H1 (cell line): ENCODE measurements at regions not wholly inside any gene's neighbourhood (a gene's known extent, or its start where the extent isn't known, plus 50 kb on each side); places are given as distances from the start of the nearest gene placed in this dataset.

Experiments
- CTCF ChIA-PET: fragments of 300-600 bp; sonication (Branson Sonifier 250); formaldehyde crosslinking; loops from one replicate; lab custom pipeline; 2021; ENCODE audit not compliant: partially characterized antibody; lab: Charles Lee
- POLR2A ChIA-PET: fragments of 300-600 bp; sonication (Branson Sonifier 250); formaldehyde crosslinking; loops from one replicate; lab custom pipeline; 2021; ENCODE audit warnings: inconsistent platforms; ENCODE audit not compliant: partially characterized antibody; lab: Charles Lee
- DNase-seq, 2 experiments: peaks; one replicate each; pipeline versions ENCODE4 v3.0.0 to v3.0.0-alpha.2; 2010 to 2022; ENCODE audit warnings: low spot score in 2 of 2, low read depth in 1 of 2, mixed read lengths in 1 of 2
- FAIRE-seq: peaks from 2 replicates; lab custom pipeline; 2011; peaks lifted over from hg19 to GRCh38; lab: Jason Lieb, UNC
- H2AFZ ChIP-seq: 2 replicates; pipeline ENCODE4 v1.8.1; 2012; ENCODE audit warnings: low read length, inconsistent platforms
- H2AK5ac ChIP-seq: 2 replicates; pipeline ENCODE4 v1.6.1; 2013; ENCODE audit warnings: low read depth, low read length
- H2BK120ac ChIP-seq: replicated peaks from 2 replicates; pipeline ENCODE3; 2013; ENCODE audit warnings: low read depth, low read length, inconsistent platforms
- H2BK12ac ChIP-seq: 2 replicates; pipeline ENCODE4 v1.6.1; 2013; ENCODE audit warnings: low read depth, low read length
- H2BK15ac ChIP-seq: 2 replicates; pipeline ENCODE4 v1.6.1; 2013; ENCODE audit warnings: low read length
- H2BK20ac ChIP-seq: 2 replicates; pipeline ENCODE4 v1.6.1; 2013; ENCODE audit warnings: low read length
- H2BK5ac ChIP-seq: 2 replicates; pipeline ENCODE4 v1.6.1; 2013; ENCODE audit warnings: low read depth, low read length
- H3K14ac ChIP-seq: 2 replicates; pipeline ENCODE4 v1.6.1; 2013; ENCODE audit warnings: inconsistent platforms; ENCODE audit not compliant: insufficient read length
- H3K18ac ChIP-seq: 2 replicates; pipeline ENCODE4 v1.6.1; 2013; ENCODE audit warnings: low read length; ENCODE audit errors: extremely low read depth
- H3K23ac ChIP-seq: 2 replicates; pipeline ENCODE4 v1.6.1; 2013; ENCODE audit warnings: inconsistent platforms; ENCODE audit not compliant: insufficient read length
- H3K23me2 ChIP-seq: 2 replicates; pipeline ENCODE4 v1.6.1; 2013; ENCODE audit warnings: low read depth, low read length
- H3K27ac ChIP-seq: 2 replicates; pipeline ENCODE4 v1.6.1; 2011; ENCODE audit warnings: low read depth, low read length, inconsistent platforms
- H3K27me3 ChIP-seq, 4 experiments: replicated peaks in 1 of 4; 1 replicate in 1 of 4; 2 replicates in 3 of 4; pipeline versions ENCODE4 v1.6.1 to v1.8.1; 2011 to 2013; ENCODE audit warnings: low read length in 3 of 4, mild to moderate bottlenecking in 3 of 4, inconsistent platforms in 2 of 4, mixed read lengths in 2 of 4, moderate library complexity in 1 of 4; ENCODE audit not compliant: control insufficient read depth in 3 of 4, insufficient read depth in 3 of 4; ENCODE audit errors: extremely low read depth in 1 of 4
- H3K36me3 ChIP-seq, 4 experiments: 2 replicates each; pipeline versions ENCODE4 v1.6.1 to v1.8.1; 2011 to 2013; ENCODE audit warnings: mild to moderate bottlenecking in 4 of 4, low read length in 3 of 4, moderate library complexity in 2 of 4, control low read depth in 1 of 4, inconsistent platforms in 1 of 4; ENCODE audit not compliant: insufficient read depth in 4 of 4, control insufficient read depth in 2 of 4
- H3K4ac ChIP-seq: replicated peaks from 2 replicates; pipeline ENCODE3; 2013; ENCODE audit warnings: low read length, low read depth, mixed read lengths, inconsistent platforms; ENCODE audit not compliant: insufficient read length
- H3K4me1 ChIP-seq, 4 experiments: replicated peaks in 1 of 4; 1 replicate in 1 of 4; 2 replicates in 3 of 4; pipeline versions ENCODE4 v1.6.1 to v1.8.1; 2011 to 2013; ENCODE audit warnings: low read length in 3 of 4, inconsistent platforms in 2 of 4, mixed read lengths in 1 of 4; ENCODE audit not compliant: insufficient read depth in 4 of 4, control insufficient read depth in 3 of 4
- H3K4me2 ChIP-seq, 2 experiments: 2 replicates each; pipeline versions ENCODE4 v1.6.1 to v1.8.1; 2011 to 2013; ENCODE audit warnings: low read depth in 2 of 2, low read length in 2 of 2, control low read depth in 1 of 2, inconsistent platforms in 1 of 2, mild to moderate bottlenecking in 1 of 2; ENCODE audit not compliant: insufficient read depth in 1 of 2
- H3K4me3 ChIP-seq, 4 experiments: fragments of 200-600, 300-600 bp in 1 of 4; sonication (generic), shearing (Covaris generic), sonication (Bioruptor Twin) in 1 of 4; 2 replicates each; pipeline versions ENCODE4 v1.5.1 to v1.8.1; 2011 to 2016; ENCODE audit warnings: low read length in 4 of 4, low read depth in 3 of 4, control low read depth in 2 of 4, inconsistent platforms in 2 of 4, mild to moderate bottlenecking in 2 of 4, mixed read lengths in 1 of 4, moderate library complexity in 1 of 4; ENCODE audit not compliant: insufficient read depth in 2 of 4; ENCODE audit errors: extremely low read depth in 1 of 4
- H3K56ac ChIP-seq: replicated peaks from 2 replicates; pipeline ENCODE3; 2013; ENCODE audit warnings: low read depth, mild to moderate bottlenecking, mixed read lengths, low read length, inconsistent platforms; ENCODE audit not compliant: insufficient read length
- H3K79me1 ChIP-seq: 2 replicates; pipeline ENCODE4 v1.6.1; 2013; ENCODE audit warnings: low read depth, low read length, control low read depth
- H3K79me2 ChIP-seq, 2 experiments: 2 replicates each; pipeline versions ENCODE4 v1.6.1 to v1.8.1; 2012 to 2013; ENCODE audit warnings: low read length in 2 of 2, mild to moderate bottlenecking in 2 of 2, inconsistent platforms in 1 of 2; ENCODE audit not compliant: insufficient read depth in 2 of 2, control insufficient read depth in 1 of 2
- H3K9ac ChIP-seq, 4 experiments: replicated peaks in 1 of 4; 1 replicate in 1 of 4; 2 replicates in 3 of 4; pipeline versions ENCODE4 v1.6.1 to v1.8.1; 2011 to 2013; ENCODE audit warnings: low read depth in 3 of 4, low read length in 3 of 4, control low read depth in 2 of 4, mild to moderate bottlenecking in 2 of 4, moderate library complexity in 2 of 4, inconsistent platforms in 1 of 4; ENCODE audit errors: extremely low read depth in 1 of 4
- H3K9me3 ChIP-seq, 2 experiments: 2 replicates each; pipeline versions ENCODE4 v1.6.1 to v1.8.1; 2012 to 2013; ENCODE audit warnings: mild to moderate bottlenecking in 2 of 2, moderate library complexity in 2 of 2, control low read depth in 1 of 2, inconsistent platforms in 1 of 2, low read depth in 1 of 2, low read length in 1 of 2, mixed read lengths in 1 of 2; ENCODE audit not compliant: insufficient read depth in 2 of 2
- H4K20me1 ChIP-seq, 2 experiments: replicated peaks in 1 of 2; 2 replicates each; pipeline versions ENCODE3 to v1.8.1; 2011 to 2013; ENCODE audit warnings: inconsistent platforms in 2 of 2, low read length in 2 of 2, mild to moderate bottlenecking in 1 of 2; ENCODE audit not compliant: insufficient read depth in 2 of 2, control insufficient read depth in 1 of 2
- H4K5ac ChIP-seq: 2 replicates; pipeline ENCODE4 v1.6.1; 2013; ENCODE audit warnings: low read length, low read depth, mixed read lengths, inconsistent platforms; ENCODE audit not compliant: insufficient read length
- H4K8ac ChIP-seq: 2 replicates; pipeline ENCODE4 v1.8.0; 2013; ENCODE audit warnings: mild to moderate bottlenecking, moderate library complexity, low read length, inconsistent platforms; ENCODE audit not compliant: insufficient read depth; ENCODE audit errors: extremely low read depth
- H4K91ac ChIP-seq: replicated peaks from 2 replicates; pipeline ENCODE3; 2013; ENCODE audit warnings: low read length, mixed read lengths, inconsistent platforms; ENCODE audit not compliant: insufficient read length
- ASH2L ChIP-seq: fragments of 200-600, 300-600 bp; sonication (generic); IDR thresholded peaks from one replicate; pipeline ENCODE4 v1.7.1; 2017; ENCODE audit warnings: low read length
- CEBPB ChIP-seq: IDR thresholded peaks from 2 replicates; pipeline ENCODE4 v1.6.1; 2012; ENCODE audit warnings: low read depth, low read length
- CHD1 ChIP-seq: IDR thresholded peaks from 2 replicates; pipeline ENCODE4 v1.6.1; 2012; ENCODE audit warnings: low read depth, low read length, improper control_type of control experiment
- CHD2 ChIP-seq: IDR thresholded peaks from 2 replicates; pipeline ENCODE4 v1.6.1; 2012; ENCODE audit warnings: low read length, improper control_type of control experiment
- EGR1 ChIP-seq: IDR thresholded peaks from 2 replicates; pipeline ENCODE4 v1.6.1; 2011; ENCODE audit warnings: low read depth, low read length, borderline replicate concordance
- EZH2 ChIP-seq: fragments of 200-600 bp; sonication (generic); IDR thresholded peaks from 2 replicates; pipeline ENCODE4 v1.7.1; 2012; ENCODE audit warnings: low read depth, mild to moderate bottlenecking, moderate library complexity, low read length, inconsistent platforms; ENCODE audit not compliant: severe bottlenecking
- HDAC2 ChIP-seq, 2 experiments: fragments of 300-600 bp in 1 of 2; sonication (generic) in 1 of 2; IDR thresholded peaks; 2 replicates each; pipeline ENCODE4 v1.6.1; 2011 to 2012; ENCODE audit warnings: low read depth in 2 of 2, low read length in 2 of 2, mild to moderate bottlenecking in 2 of 2, moderate library complexity in 2 of 2, borderline replicate concordance in 1 of 2, inconsistent platforms in 1 of 2
- NANOG ChIP-seq: IDR thresholded peaks from 2 replicates; pipeline ENCODE4 v1.6.1; 2011; ENCODE audit warnings: low read length, low read depth, mild to moderate bottlenecking, inconsistent platforms; ENCODE audit not compliant: insufficient read depth, poor library complexity, severe bottlenecking
- PHF8 ChIP-seq: fragments of 200-600 bp; sonication (generic); conservative IDR thresholded peaks from 2 replicates; pipeline ENCODE4 v1.7.1; 2012; ENCODE audit warnings: low read depth, mild to moderate bottlenecking, inconsistent platforms, low read length, moderate library complexity
- POU5F1 ChIP-seq: IDR thresholded peaks from 2 replicates; pipeline ENCODE4 v1.6.1; 2011; ENCODE audit warnings: low read depth, mild to moderate bottlenecking, low read length, moderate library complexity
- RFX5 ChIP-seq: IDR thresholded peaks from 2 replicates; pipeline ENCODE4 v1.6.1; 2011; ENCODE audit warnings: low read depth, low read length, improper control_type of control experiment, borderline replicate concordance
- RNF2 ChIP-seq: fragments of 200-900, 300-1000 bp; sonication (generic); IDR thresholded peaks from 2 replicates; pipeline ENCODE4 v1.7.1; 2016; ENCODE audit warnings: borderline replicate concordance, low read depth, mild to moderate bottlenecking, antibody characterized with exemption, low read length; ENCODE audit not compliant: poor library complexity, severe bottlenecking; ENCODE audit errors: missing control alignments
- SUZ12 ChIP-seq: fragments of 200-600 bp; sonication (generic); IDR thresholded peaks from 2 replicates; pipeline ENCODE4 v1.6.1; 2012; ENCODE audit warnings: mild to moderate bottlenecking, inconsistent platforms, low read length, moderate library complexity, mixed read lengths
- TBP ChIP-seq: IDR thresholded peaks from 2 replicates; pipeline ENCODE4 v1.6.1; 2011; ENCODE audit warnings: low read depth, low read length, improper control_type of control experiment
- WGBS, 2 experiments: shearing (Covaris generic) in 1 of 2; methylation state at CpG; one replicate each; pipeline versions ENCODE4 v1.1.6 to v1.1.7; 2013 to 2015; ENCODE audit warnings: low lambda C conversion rate in 2 of 2, mixed read lengths in 2 of 2, inconsistent platforms in 1 of 2, low coverage in 1 of 2, missing lambda C conversion rate in 1 of 2; ENCODE audit not compliant: insufficient replicate concordance in 2 of 2, insufficient coverage in 1 of 2, insufficient read length in 1 of 2; ENCODE audit errors: extremely low coverage in 1 of 2, missing lambda C conversion rate in 1 of 2; 5-methylcytosine and 5-hydroxymethylcytosine counted together

GRCh38 chr2:239692919-239693318 lies 292.1 kb upstream of the HDAC4 start:
- H3K4me2 ChIP-seq: no peak overlapping the region
- H2BK15ac ChIP-seq: no peak overlapping the region
- no peaks in the 10 kb centered on the region for H3K9me3 ChIP-seq
- H3K18ac ChIP-seq: no peak overlapping the region
- H4K91ac ChIP-seq: no peak overlapping the region
- no peak overlapping the region for H2AK5ac ChIP-seq
- H2AFZ ChIP-seq: no peak overlapping the region
- no peaks in the 10 kb centered on the region for H3K79me2 ChIP-seq
- no peak overlapping the region for H3K56ac ChIP-seq
- no peak overlapping the region for H3K9ac ChIP-seq
- no peak overlapping the region for H2BK20ac ChIP-seq
- no peak for FAIRE-seq
- no peaks in the 10 kb centered on the region for H3K23me2 ChIP-seq
- ChIA-PET POLR2A (no interaction called here), CTCF (no interaction called here)
- no peak overlapping the region for H3K14ac ChIP-seq
- no peaks in the 10 kb centered on the region for H3K79me1 ChIP-seq
- no peak overlapping the region for H2BK12ac ChIP-seq
- no peak overlapping the region for H4K5ac ChIP-seq
- H3K4me3 ChIP-seq: no peak overlapping the region
- no peaks in the 10 kb centered on the region for H3K27me3 ChIP-seq
- H4K20me1 ChIP-seq: no peaks in the 10 kb centered on the region
- WGBS, 2 experiments: 87% methylated on average over 7 of the region's 7 CpGs; no CpG with 5 or more reads in 1 of the 2 experiments
- no peaks in the 10 kb centered on the region for H3K36me3 ChIP-seq
- H2BK120ac ChIP-seq: no peak overlapping the region
- DNase-seq: no peak
- no peak overlapping the region for H4K8ac ChIP-seq
- H3K4ac ChIP-seq: no peak overlapping the region
- H2BK5ac ChIP-seq: no peak overlapping the region
- H3K23ac ChIP-seq: no peak overlapping the region
- H3K27ac ChIP-seq: no peak overlapping the region
- H3K4me1 ChIP-seq: peaks cover 0 to 6% (median 4%) of the 10 kb centered on the region in 4 experiments; a peak in 3 of 7 replicates
- TF ChIP-seq ASH2L (no peak), SUZ12 (no peak), CHD1 (no peak), NANOG (no peak), EGR1 (no peak), RFX5 (no peak), PHF8 (no peak), HDAC2 (IDR thresholded peaks at IDR 0.05; ENCODE audit: borderline replicate concordance in 1 of 2, low read depth in 2 of 2, low read length in 2 of 2) (no peak), CHD2 (no peak), EZH2 (no peak), POU5F1 (no peak), TBP (no peak), CEBPB (no peak), RNF2 (no peak)
